ENCODE measurements at regions not wholly inside any gene's neighbourhood (a gene's known extent, or its start where the extent isn't known, plus 50 kb on each side); places are given as distances from the start of the nearest gene placed in this dataset.

DNA sequence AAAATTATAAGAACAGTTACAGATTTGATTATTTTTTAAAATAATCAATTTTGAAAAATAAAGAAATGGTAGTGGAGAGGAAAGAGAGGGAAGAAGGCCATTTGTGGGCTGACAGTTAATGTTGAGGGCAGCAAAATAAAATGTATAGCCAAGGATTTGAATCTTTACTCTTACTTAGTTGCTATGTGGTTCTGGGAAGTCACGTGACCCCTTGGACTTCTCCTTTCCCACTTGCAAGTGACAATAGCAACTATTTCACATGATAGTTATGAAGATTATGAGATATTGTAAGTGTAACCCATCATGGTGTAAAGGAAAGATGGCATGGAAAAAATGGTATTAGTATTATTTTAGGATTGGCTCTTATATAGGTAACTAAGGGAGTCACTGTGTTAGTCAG lies 567.3 kb upstream of the GHITM start:
- TF ChIP-seq CTCF (optimal IDR thresholded peaks at IDR 0.05 in 1 of 3, IDR thresholded peaks at IDR 0.05 in 1 of 3, conservative IDR thresholded peaks at IDR 0.05 in 1 of 3; ENCODE audit: extremely low read depth in 1 of 3, insufficient read depth in 2 of 3, low read length in 3 of 3) (no peak), EZH2 (IDR thresholded peaks at IDR 0.05; ENCODE audit: low read length) (no peak)

Measured in keratinocyte (primary cell).